Neural cell (in vitro differentiated cells): ENCODE measurements at regions not wholly inside any gene's neighbourhood (a gene's known extent, or its start where the extent isn't known, plus 50 kb on each side); places are given as distances from the start of the nearest gene placed in this dataset.

Experiments used
- H2AFZ ChIP-seq: fragments of 200-600, 300-800 bp; sonication (generic), shearing (Covaris generic); 2 replicates; pipeline ENCODE4 v1.6.0; 2014; ENCODE audit warnings: low read depth, mild to moderate bottlenecking, antibody characterized with exemption, low read length, moderate library complexity
- H3F3A ChIP-seq: fragments of 200-600 bp; shearing (Covaris generic); 2 replicates; pipeline ENCODE4 v1.6.1; 2016; ENCODE audit warnings: mild to moderate bottlenecking, moderate library complexity, mixed read lengths, antibody characterized with exemption, low read length; ENCODE audit not compliant: insufficient read depth, poor library complexity, severe bottlenecking
- H3K27ac ChIP-seq: fragments of 200-600, 300-800 bp; sonication (generic), shearing (Covaris generic); 2 replicates; pipeline ENCODE4 v1.5.1; 2014; ENCODE audit warnings: mild to moderate bottlenecking, low read length, moderate library complexity
- H3K27me3 ChIP-seq: fragments of 300-800, 200-600 bp; sonication (generic), shearing (Covaris generic); 2 replicates; pipeline ENCODE4 v1.6.0; 2014; ENCODE audit warnings: mild to moderate bottlenecking, low read depth, low read length, moderate library complexity; ENCODE audit not compliant: insufficient read depth
- H3K36me3 ChIP-seq: fragments of 300-800, 200-600 bp; sonication (generic), shearing (Covaris generic); 2 replicates; pipeline ENCODE4 v1.5.1; 2014; ENCODE audit warnings: mild to moderate bottlenecking, antibody characterized with exemption, low read length, moderate library complexity; ENCODE audit not compliant: insufficient read depth
- H3K4me2 ChIP-seq: fragments of 300-800, 200-600 bp; sonication (generic), shearing (Covaris generic); 2 replicates; pipeline ENCODE4 v1.6.0; 2014; ENCODE audit warnings: mild to moderate bottlenecking, low read length
- H3K4me3 ChIP-seq: fragments of 300-800, 200-600 bp; sonication (generic), shearing (Covaris generic); 2 replicates; pipeline ENCODE4 v1.5.1; 2014; ENCODE audit warnings: mild to moderate bottlenecking, low read length, moderate library complexity
- H3K79me2 ChIP-seq: fragments of 200-600 bp; shearing (Covaris generic); replicated peaks from 2 replicates; pipeline ENCODE4 v1.6.0; 2014; ENCODE audit warnings: mild to moderate bottlenecking, low read length, moderate library complexity; ENCODE audit not compliant: insufficient read depth
- H3K9ac ChIP-seq: fragments of 300-800, 200-600 bp; sonication (generic), shearing (Covaris generic); 2 replicates; pipeline ENCODE4 v1.6.1; 2016; ENCODE audit warnings: mild to moderate bottlenecking, low read length, mixed read lengths
- H3K9me2 ChIP-seq: fragments of 200-600 bp; shearing (Covaris generic); 2 replicates; pipeline ENCODE4 v1.6.1; 2016; ENCODE audit warnings: mild to moderate bottlenecking, low read length, mixed read lengths; ENCODE audit not compliant: insufficient read depth
- H3K9me3 ChIP-seq: fragments of 200-600, 300-800 bp; sonication (generic), shearing (Covaris generic); 2 replicates; pipeline ENCODE4 v1.6.1; 2016; ENCODE audit warnings: mild to moderate bottlenecking, mixed run types, low read length, moderate library complexity, mixed read lengths
- H4K20me1 ChIP-seq: fragments of 200-600 bp; shearing (Covaris generic); 2 replicates; pipeline ENCODE4 v1.6.1; 2016; ENCODE audit warnings: mild to moderate bottlenecking, mixed run types; ENCODE audit not compliant: insufficient read depth
- EP300 ChIP-seq: fragments of 450-650 bp; conservative IDR thresholded peaks from 2 replicates; pipeline ENCODE4 v1.6.1; 2014; ENCODE audit warnings: antibody characterized with exemption, mild to moderate bottlenecking, moderate library complexity; ENCODE audit not compliant: poor library complexity, severe bottlenecking
- EZH2 ChIP-seq: fragments of 200-600, 300-800 bp; shearing (Covaris generic), sonication (generic); IDR thresholded peaks from 2 replicates; pipeline ENCODE4 v1.6.1; 2014; ENCODE audit warnings: antibody characterized with exemption, low read length, borderline replicate concordance, mild to moderate bottlenecking; ENCODE audit not compliant: insufficient read depth, poor library complexity, severe bottlenecking
- MXI1 ChIP-seq: fragments of 450-650 bp; conservative IDR thresholded peaks from 2 replicates; pipeline ENCODE4 v1.6.1; 2014; ENCODE audit warnings: antibody characterized with exemption, mild to moderate bottlenecking; ENCODE audit not compliant: poor library complexity, severe bottlenecking
- POLR2AphosphoS5 ChIP-seq: IDR thresholded peaks from 2 replicates; pipeline ENCODE4 v1.6.1; 2012
- RAD21 ChIP-seq: fragments of 450-650 bp; conservative IDR thresholded peaks from 2 replicates; pipeline ENCODE4 v1.6.1; 2014; ENCODE audit warnings: antibody characterized with exemption, mild to moderate bottlenecking, moderate library complexity
- TAF1 ChIP-seq: IDR thresholded peaks from 2 replicates; pipeline ENCODE4 v1.6.1; 2012; ENCODE audit warnings: low read depth
- TF ChIP-seq, protein P1 (sequence below): IDR thresholded peaks from 2 replicates; pipeline ENCODE4 v1.6.1; 2012; ENCODE audit warnings: borderline replicate concordance
- TF ChIP-seq, protein P2 (sequence below): fragments of 450-650 bp; IDR thresholded peaks from 2 replicates; pipeline ENCODE4 v1.5.1; 2014; ENCODE audit warnings: antibody characterized with exemption, mild to moderate bottlenecking, moderate library complexity; ENCODE audit not compliant: poor library complexity, severe bottlenecking

DNA sequence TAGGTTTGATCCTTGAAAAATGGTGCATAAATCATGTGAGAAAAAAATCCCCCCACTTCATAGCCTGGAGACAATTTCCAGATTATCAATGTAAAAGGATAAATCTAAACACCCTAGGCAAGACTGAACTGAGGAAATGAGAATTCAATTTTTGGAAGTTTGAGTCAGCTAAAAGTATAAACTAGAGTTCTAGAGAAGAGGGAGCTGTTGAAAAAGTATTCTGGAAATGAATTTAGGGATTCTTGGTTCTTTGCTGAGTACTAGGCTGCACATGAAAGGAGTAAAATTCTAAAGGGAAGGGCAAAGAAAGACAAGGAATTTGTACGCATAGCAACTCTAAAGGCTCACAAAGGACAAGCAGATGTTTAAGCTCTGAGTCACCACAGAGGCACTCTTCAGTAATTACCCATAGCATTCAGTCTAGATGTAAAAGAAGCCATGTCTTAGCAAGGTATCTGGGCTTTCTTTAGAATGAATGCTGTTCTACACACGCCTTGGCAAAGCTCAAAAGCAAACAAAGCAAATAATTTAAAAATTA is 896.5 kb downstream of the PDHA2 start:
- no peak overlapping the region for H3K4me2 ChIP-seq
- no peak overlapping the region for H3K9ac ChIP-seq
- H2AFZ ChIP-seq, result no peak overlapping the region
- H3K9me3 ChIP-seq, result peaks cover 3% of the 10 kb centered on the region
- no peaks in the 10 kb centered on the region for H3K27me3 ChIP-seq
- H4K20me1 ChIP-seq, result no peaks in the 10 kb centered on the region
- H3K36me3 ChIP-seq, result no peaks in the 10 kb centered on the region
- no peak overlapping the region for H3K4me3 ChIP-seq
- no peaks in the 10 kb centered on the region for H3F3A ChIP-seq
- TF ChIP-seq, protein P1, sequence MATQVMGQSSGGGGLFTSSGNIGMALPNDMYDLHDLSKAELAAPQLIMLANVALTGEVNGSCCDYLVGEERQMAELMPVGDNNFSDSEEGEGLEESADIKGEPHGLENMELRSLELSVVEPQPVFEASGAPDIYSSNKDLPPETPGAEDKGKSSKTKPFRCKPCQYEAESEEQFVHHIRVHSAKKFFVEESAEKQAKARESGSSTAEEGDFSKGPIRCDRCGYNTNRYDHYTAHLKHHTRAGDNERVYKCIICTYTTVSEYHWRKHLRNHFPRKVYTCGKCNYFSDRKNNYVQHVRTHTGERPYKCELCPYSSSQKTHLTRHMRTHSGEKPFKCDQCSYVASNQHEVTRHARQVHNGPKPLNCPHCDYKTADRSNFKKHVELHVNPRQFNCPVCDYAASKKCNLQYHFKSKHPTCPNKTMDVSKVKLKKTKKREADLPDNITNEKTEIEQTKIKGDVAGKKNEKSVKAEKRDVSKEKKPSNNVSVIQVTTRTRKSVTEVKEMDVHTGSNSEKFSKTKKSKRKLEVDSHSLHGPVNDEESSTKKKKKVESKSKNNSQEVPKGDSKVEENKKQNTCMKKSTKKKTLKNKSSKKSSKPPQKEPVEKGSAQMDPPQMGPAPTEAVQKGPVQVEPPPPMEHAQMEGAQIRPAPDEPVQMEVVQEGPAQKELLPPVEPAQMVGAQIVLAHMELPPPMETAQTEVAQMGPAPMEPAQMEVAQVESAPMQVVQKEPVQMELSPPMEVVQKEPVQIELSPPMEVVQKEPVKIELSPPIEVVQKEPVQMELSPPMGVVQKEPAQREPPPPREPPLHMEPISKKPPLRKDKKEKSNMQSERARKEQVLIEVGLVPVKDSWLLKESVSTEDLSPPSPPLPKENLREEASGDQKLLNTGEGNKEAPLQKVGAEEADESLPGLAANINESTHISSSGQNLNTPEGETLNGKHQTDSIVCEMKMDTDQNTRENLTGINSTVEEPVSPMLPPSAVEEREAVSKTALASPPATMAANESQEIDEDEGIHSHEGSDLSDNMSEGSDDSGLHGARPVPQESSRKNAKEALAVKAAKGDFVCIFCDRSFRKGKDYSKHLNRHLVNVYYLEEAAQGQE, result no peak
- TF ChIP-seq MXI1 (no peak), EZH2 (no peak), RAD21 (no peak), POLR2AphosphoS5 (no peak), EP300 (no peak)
- H3K79me2 ChIP-seq, result no peaks in the 10 kb centered on the region
- H3K27ac ChIP-seq, result no peak overlapping the region
- no peaks in the 10 kb centered on the region for H3K9me2 ChIP-seq

DNA sequence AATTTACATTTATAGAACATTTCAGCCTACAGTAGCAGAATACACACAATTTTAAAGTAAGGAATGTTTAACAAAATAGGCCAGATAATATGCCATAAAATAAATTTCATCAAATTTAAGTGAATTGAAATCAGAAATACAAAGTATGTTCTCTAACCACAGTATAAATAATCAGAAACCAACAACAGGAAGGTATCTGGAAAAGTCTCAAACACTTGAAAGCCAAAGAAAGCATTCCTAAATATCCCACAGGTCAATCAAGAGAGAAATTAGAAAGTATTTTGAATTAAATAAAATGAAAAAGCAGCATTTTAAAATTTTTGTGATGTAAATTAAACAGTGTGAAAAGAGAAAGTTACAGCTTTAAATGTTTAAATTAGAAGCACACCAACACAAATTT is 899.2 kb downstream of the PDHA2 start:
- Histone ChIP-seq H3K4me3 (no peak overlapping the region), H3K9me3 (peaks cover 3% of the 10 kb centered on the region), H3F3A (no peaks in the 10 kb centered on the region), H3K27ac (no peak overlapping the region), H4K20me1 (no peaks in the 10 kb centered on the region), H3K4me2 (no peak overlapping the region), H3K36me3 (no peaks in the 10 kb centered on the region), H3K9me2 (no peaks in the 10 kb centered on the region), H3K79me2 (no peaks in the 10 kb centered on the region), H3K9ac (no peak overlapping the region), H3K27me3 (no peaks in the 10 kb centered on the region), H2AFZ (no peak overlapping the region)
- TF ChIP-seq TAF1 (no peak), EZH2 (no peak), EP300 (no peak)
- TF ChIP-seq, protein P2, sequence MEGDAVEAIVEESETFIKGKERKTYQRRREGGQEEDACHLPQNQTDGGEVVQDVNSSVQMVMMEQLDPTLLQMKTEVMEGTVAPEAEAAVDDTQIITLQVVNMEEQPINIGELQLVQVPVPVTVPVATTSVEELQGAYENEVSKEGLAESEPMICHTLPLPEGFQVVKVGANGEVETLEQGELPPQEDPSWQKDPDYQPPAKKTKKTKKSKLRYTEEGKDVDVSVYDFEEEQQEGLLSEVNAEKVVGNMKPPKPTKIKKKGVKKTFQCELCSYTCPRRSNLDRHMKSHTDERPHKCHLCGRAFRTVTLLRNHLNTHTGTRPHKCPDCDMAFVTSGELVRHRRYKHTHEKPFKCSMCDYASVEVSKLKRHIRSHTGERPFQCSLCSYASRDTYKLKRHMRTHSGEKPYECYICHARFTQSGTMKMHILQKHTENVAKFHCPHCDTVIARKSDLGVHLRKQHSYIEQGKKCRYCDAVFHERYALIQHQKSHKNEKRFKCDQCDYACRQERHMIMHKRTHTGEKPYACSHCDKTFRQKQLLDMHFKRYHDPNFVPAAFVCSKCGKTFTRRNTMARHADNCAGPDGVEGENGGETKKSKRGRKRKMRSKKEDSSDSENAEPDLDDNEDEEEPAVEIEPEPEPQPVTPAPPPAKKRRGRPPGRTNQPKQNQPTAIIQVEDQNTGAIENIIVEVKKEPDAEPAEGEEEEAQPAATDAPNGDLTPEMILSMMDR, result no peak
- TF ChIP-seq, protein P1, result no peak
